Right renal pelvis (tissue), 4 donors: ENCODE measurements at regions not wholly inside any gene's neighbourhood (a gene's known extent, or its start where the extent isn't known, plus 50 kb on each side); places are given as distances from the start of the nearest gene placed in this dataset.

ENCODE experiments used
- DNase-seq, 4 donors: peaks; one replicate each; pipeline ENCODE4 v3.0.0-alpha.2; 2013; ENCODE audit warnings: low read depth in 4 of 4, low spot score in 3 of 4, missing footprints in 1 of 4

- DNase-seq: no peak
Observed at GRCh38 chr9:121550041-121550440, 50.4 kb upstream of the GGTA1 start.

DNA sequence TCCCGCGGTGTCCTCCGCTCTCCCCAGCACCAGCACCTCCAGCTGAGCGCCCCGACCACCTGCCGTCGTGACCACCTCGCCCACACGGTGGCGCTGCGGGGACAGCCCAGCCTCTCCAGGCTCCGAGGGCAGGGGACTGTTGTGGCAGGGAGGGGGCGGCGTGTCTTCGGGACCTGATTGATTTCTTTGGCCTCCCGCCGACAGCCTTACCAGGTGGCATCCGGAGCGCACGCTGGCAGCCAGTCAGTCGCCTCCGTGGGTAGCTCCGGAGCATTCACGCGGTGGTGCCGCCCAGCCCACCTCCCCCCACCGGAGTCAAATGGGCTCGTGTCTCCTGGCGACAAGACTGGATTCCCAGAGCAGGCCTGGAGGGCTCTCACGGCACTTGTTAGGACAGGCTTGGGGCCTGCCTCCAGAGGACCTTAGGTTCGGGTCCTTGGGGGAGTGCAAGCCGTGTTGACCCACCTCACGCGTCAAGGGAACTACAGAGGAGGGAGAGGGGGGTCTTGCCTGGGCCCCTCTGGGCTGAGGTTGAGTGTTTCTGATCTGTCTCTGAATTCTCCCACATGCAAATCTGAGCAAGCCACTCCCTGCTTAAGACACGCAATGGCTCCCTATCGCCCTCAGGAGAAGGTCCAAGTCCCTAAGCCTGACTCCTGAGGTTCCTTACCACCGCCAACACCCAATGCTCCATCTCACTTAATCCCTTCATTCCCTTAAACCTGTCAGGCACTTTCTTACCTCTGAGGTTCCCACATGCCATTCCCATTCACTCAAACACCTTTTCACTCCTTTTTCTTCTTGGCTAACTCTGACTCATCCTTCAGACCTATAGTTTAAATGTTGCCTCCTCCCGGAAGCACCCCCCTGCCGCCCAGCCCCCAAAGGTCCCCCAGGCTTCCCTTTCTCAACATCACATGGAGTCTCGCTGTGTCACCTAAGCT lies 51.2 kb upstream of the GGTA1 start:
- DNase-seq: peak in 3 of 4 donors; percentile 69 to 78 (median 73)

DNA sequence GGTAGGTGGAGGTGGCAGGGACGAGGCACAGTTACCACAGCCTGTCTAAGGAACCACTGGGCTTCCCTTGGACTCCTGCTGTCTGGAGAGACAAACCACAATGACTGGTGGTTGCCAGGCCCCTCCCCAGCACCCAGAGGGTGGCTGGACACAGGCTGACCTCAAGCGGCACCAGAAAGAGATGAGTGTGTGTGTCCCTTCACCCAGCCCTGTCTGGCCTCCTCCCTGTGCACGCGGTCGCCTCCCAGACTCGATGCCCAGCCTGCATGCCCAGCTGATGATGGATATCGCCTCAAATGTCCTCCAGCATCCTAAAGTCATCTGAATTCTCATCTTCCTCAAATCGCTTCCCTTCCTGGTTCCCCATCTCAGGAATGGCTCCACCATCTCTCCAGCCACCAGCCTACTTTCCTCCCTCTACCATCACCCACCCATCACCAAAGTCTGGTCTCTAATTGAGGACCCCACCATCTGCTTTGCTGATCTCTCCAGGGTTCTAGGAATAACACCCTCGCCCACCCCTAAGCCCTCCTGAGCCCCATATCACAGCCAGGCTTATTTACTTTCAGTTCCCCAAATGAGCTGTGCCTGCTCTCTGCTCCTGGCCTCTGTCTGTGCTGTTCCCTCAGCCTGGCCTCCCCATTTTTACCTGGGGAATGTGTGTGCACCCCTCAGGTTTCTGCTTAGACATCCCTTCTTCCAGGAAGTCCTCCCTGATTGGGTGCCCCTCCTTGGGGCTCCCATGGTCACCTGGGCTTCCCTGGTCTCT lies 52.5 kb upstream of the GGTA1 start:
- no peak for DNase-seq

GRCh38 chr9:121556082-121556481 lies 56.4 kb upstream of the GGTA1 start:
- DNase-seq: no peak

DNA sequence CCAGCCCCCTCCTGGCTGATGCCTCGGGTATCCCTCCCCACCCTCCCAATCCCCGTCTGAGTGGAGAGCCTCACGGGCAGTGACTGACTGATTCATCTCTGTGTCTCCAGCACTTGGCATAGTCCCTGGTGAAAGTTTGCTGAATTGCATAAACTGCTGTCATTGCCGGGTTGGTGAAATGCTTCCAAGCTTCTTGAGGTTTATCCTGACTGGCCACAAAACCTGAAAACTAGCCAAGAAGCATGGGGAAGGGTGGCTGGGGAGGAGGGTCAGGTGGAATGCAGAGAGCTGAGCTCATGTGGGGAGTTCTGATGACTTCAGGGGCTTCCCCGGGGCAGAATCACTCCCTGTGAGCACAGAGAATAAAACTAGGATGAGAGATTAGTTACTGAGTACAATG lies 56.9 kb upstream of the GGTA1 start:
- no peak for DNase-seq

DNA sequence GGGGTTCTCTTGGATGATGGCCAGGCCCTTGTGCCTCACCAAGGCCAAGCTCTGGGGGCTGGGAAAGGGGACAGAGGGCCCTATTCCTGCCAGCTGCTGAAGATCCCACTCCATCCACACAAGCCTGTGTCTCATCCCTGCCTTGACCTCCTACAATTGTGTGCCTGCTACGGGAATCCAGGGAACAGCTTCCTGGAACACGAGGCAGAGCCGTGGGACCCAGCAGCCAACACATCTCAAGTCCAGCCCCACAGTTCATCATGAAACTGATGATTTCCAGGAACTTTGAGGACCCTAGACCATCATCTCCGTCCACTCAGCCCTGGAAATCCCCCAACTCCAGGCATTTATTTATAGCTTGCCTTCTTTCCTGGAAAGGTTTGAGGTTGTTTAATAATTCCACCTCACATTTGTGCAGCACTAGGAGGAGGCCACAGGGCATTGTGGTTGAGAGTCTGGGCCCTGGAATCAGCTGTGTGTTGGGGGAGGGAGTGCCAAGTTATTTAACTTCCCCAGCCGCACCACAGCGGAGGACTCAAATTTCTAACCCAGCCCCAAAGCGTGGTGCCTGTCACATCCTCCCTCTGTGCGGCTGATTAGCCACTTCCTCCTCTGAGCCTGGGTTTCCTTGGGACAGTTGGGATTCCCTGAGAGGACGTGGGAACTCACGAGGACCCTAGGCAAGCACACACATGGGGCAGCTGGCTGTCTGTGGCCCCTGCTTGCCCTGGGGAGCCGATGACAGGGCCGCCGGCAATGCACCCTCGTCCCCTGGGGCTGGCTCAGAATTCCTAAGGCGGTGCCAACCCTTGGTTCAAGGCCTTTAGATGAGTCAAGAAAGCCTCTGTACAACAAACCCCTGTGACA lies 58.2 kb upstream of the GGTA1 start:
- peak; percentile 74 to 84 (median 78) for DNase-seq

- DNase-seq: no peak
Observed at GRCh38 chr9:121558473-121558872, 58.8 kb upstream of the GGTA1 start.

- DNase-seq: no peak
Observed at GRCh38 chr9:121559183-121559582, 59.5 kb upstream of the GGTA1 start.

GRCh38 chr9:121560921-121561320 lies 61.3 kb upstream of the GGTA1 start:
- no peak for DNase-seq

DNA sequence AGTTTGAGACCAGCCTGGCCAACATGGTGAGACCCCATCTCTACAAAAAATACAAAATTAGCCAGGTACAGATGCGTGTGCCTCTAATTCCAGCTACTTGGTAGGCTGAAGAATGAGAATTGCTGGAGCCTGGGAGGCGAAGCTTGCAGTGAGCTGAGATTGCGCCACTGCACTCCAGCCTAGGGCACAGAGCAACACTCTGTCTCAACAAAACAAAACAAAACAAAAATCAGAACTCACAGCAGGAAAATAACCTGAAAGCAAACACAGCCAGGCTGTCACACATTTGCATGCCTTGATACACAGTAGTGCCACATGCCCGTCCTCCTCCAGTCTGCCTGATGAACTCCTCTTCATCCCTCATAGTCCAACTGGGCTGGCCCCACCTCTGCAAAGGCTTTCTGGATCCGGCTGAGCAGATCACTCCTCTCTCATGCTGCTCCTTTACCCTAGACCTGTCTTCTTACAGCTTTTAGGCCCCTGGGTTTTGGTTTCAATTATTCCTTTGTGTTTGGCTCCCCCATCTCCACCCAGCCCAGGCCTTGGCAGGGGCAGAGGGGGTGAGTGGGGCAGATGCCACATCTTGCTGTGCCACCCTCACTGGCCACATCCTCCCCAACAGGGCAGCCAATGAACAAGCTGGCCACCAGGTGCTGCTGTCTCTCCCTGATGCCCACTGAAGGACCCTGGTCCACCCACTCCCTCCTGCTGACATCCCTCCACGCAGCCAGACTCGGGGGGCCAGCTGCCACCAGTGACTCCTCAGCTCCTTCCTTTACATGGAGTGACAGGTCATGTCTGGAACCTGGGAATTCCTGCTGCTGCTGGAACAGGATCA lies 62.0 kb upstream of the GGTA1 start:
- no peak for DNase-seq

GRCh38 chr9:121562301-121562700 lies 62.7 kb upstream of the GGTA1 start:
- no peak for DNase-seq

DNA sequence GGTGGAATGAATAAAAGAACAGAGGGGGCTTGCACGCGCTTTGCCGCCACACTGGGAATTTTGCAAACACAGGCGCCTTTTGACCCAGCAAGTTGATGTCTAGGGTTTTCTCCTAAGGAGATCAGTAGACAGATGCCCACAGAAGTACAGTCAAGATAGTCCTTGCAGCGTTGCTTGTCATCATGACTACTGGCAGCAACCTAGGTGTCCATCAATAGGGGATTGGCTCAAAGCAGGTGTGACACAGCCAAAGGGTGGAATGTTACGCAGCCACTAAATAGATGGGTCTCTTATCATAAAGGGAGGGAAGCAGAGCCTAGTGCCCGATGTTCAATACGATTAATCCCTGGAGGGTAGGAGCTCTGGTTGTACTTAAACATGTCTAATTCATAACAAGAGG lies 63.8 kb upstream of the GGTA1 start:
- DNase-seq: no peak

- no peak for DNase-seq
Observed at GRCh38 chr9:121563881-121564460, 64.3 kb upstream of the GGTA1 start.

- DNase-seq: no peak
Observed at GRCh38 chr9:121564504-121565260, 65.0 kb upstream of the GGTA1 start.

GRCh38 chr9:121566481-121567465 lies 67.1 kb upstream of the GGTA1 start:
- no peak for DNase-seq

GRCh38 chr9:121567500-121568342 lies 68.1 kb upstream of the GGTA1 start:
- DNase-seq: no peak
